T-helper 1 cell treated with Interleukin-12 subunit alpha and Interleukin-12 subunit beta and Interleukin-4 antibody, amounts not matched to agents 30 ng/mL and 1 ng/mL, for 36 hours (primary cell): ENCODE measurements at regions not wholly inside any gene's neighbourhood (a gene's known extent, or its start where the extent isn't known, plus 50 kb on each side); places are given as distances from the start of the nearest gene placed in this dataset.

Experiments used
- intact Hi-C: fragments of 100-400 bp; cut with micrococcal nuclease; formaldehyde crosslinking; loops from one replicate; pipeline ENCODE4 v1.15.1; 2024

GRCh38 chr3:94256888-94257813, 194.3 kb downstream of the NSUN3 start:
- intact Hi-C loops = no loop called here

- intact Hi-C loops = no loop called here
Observed at GRCh38 chr3:94258851-94259250, 196.0 kb downstream of the NSUN3 start.

GRCh38 chr3:94259291-94259690, 196.4 kb downstream of the NSUN3 start:
- intact Hi-C loops = no loop called here

GRCh38 chr3:94269763-94270162, 206.9 kb downstream of the NSUN3 start:
- intact Hi-C loops = no loop called here

- intact Hi-C loops = no loop called here
Observed at GRCh38 chr3:94272016-94272415, 209.2 kb downstream of the NSUN3 start.

GRCh38 chr3:94280958-94281357, 218.1 kb downstream of the NSUN3 start:
- intact Hi-C loops = no loop called here

GRCh38 chr3:94285872-94286271, 223.0 kb downstream of the NSUN3 start:
- intact Hi-C loops = loop anchor here (2.0 kb wide), 1 partner anchor 281 kb away; no protein-coding TSS in a partner anchor

GRCh38 chr3:94291686-94292085, 228.8 kb downstream of the NSUN3 start:
- intact Hi-C loops = no loop called here

GRCh38 chr3:94292151-94292550, 229.3 kb downstream of the NSUN3 start:
- intact Hi-C loops = no loop called here

GRCh38 chr3:94293793-94294195, 230.9 kb downstream of the NSUN3 start:
- intact Hi-C loops = no loop called here

GRCh38 chr3:94294806-94295205, 231.9 kb downstream of the NSUN3 start:
- intact Hi-C loops = no loop called here

- intact Hi-C loops = no loop called here
Observed at GRCh38 chr3:94299716-94300115, 236.9 kb downstream of the NSUN3 start.

- intact Hi-C loops = no loop called here
Observed at GRCh38 chr3:94301366-94301765, 238.5 kb downstream of the NSUN3 start.

- intact Hi-C loops = no loop called here
Observed at GRCh38 chr3:94303266-94303665, 240.4 kb downstream of the NSUN3 start.

GRCh38 chr3:94303897-94304296, 241.0 kb downstream of the NSUN3 start:
- intact Hi-C loops = no loop called here

GRCh38 chr3:94304954-94305353, 242.1 kb downstream of the NSUN3 start:
- intact Hi-C loops = no loop called here

GRCh38 chr3:94305835-94306611, 243.2 kb downstream of the NSUN3 start:
- intact Hi-C loops = no loop called here

GRCh38 chr3:94307588-94307987, 244.7 kb downstream of the NSUN3 start:
- intact Hi-C loops = no loop called here

GRCh38 chr3:94308767-94309166, 245.9 kb downstream of the NSUN3 start:
- intact Hi-C loops = no loop called here

GRCh38 chr3:94310341-94311135, 247.7 kb downstream of the NSUN3 start:
- intact Hi-C loops = no loop called here

- intact Hi-C loops = no loop called here
Observed at GRCh38 chr3:94311651-94312050, 248.8 kb downstream of the NSUN3 start.
